ENCODE measurements at regions not wholly inside any gene's neighbourhood (a gene's known extent, or its start where the extent isn't known, plus 50 kb on each side); places are given as distances from the start of the nearest gene placed in this dataset.

DNA sequence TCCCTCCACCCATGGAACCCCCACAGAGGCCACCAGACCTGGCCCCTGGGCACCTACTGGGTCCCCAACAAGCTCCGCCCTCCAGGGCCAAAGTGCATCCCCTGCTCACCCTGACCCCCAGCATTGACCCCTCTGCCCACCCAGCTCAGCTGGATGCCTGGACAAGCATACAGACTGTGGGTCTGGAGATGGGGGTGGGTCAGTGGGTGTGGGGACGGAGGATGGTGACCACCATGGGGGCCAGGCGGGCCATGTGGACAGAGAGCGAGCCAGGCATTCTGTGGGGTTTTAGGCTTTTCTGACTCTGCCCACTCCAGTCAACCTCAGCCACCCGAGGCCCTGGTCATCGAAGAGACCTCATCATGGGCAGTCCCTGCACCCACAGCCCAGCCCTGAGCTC is 183.7 kb downstream of the BRD1 start:
- TF ChIP-seq, protein P1, sequence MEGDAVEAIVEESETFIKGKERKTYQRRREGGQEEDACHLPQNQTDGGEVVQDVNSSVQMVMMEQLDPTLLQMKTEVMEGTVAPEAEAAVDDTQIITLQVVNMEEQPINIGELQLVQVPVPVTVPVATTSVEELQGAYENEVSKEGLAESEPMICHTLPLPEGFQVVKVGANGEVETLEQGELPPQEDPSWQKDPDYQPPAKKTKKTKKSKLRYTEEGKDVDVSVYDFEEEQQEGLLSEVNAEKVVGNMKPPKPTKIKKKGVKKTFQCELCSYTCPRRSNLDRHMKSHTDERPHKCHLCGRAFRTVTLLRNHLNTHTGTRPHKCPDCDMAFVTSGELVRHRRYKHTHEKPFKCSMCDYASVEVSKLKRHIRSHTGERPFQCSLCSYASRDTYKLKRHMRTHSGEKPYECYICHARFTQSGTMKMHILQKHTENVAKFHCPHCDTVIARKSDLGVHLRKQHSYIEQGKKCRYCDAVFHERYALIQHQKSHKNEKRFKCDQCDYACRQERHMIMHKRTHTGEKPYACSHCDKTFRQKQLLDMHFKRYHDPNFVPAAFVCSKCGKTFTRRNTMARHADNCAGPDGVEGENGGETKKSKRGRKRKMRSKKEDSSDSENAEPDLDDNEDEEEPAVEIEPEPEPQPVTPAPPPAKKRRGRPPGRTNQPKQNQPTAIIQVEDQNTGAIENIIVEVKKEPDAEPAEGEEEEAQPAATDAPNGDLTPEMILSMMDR (IDR thresholded peaks at IDR 0.05; ENCODE audit: low read depth, low read length, missing control alignments): no peak
- H3K4me3 ChIP-seq (ENCODE audit: low read depth, low read length): no peak overlapping the region
- in situ Hi-C loops (cut with HindIII; ENCODE audit: low sequenced_read_pairs): no loop called here
- no peak for DNase-seq (ENCODE audit: low read depth)

- in situ Hi-C loops (cut with HindIII; ENCODE audit: low sequenced_read_pairs): no loop called here
- H3K4me3 ChIP-seq (ENCODE audit: low read depth, low read length): no peak overlapping the region
- TF ChIP-seq, protein P1 (IDR thresholded peaks at IDR 0.05; ENCODE audit: low read depth, low read length, missing control alignments): no peak
- DNase-seq (ENCODE audit: low read depth): no peak
Observed at GRCh38 chr22:49643466-49643865, 184.2 kb downstream of the BRD1 start.

DNA sequence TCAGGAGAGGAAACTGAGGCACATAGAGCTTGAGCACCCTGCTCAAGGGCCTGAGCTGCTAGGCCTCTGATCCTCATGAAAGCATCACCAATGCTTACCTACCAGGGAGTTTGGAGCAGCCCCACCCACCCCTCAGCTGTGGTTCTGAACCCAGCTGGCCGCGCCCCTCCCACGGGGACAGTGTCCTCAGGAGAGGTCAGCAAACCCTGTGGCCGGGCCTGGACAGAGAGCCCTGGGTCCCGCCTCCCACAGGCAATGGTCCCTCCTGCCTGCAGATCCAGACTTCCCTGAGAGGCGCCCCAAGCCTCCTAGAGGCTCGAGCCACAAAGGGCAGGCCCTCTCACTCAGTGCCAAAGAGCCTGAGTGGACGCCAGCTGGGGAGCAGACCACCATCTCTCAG is 184.9 kb downstream of the BRD1 start:
- in situ Hi-C loops (cut with HindIII; ENCODE audit: low sequenced_read_pairs): no loop called here
- TF ChIP-seq, protein P1 (IDR thresholded peaks at IDR 0.05; ENCODE audit: low read depth, low read length, missing control alignments): no peak
- no peak overlapping the region for H3K4me3 ChIP-seq (ENCODE audit: low read depth, low read length)
- DNase-seq (ENCODE audit: low read depth): no peak

- no peak overlapping the region for H3K4me3 ChIP-seq (ENCODE audit: low read depth, low read length)
- no peak for DNase-seq (ENCODE audit: low read depth)
- TF ChIP-seq, protein P1 (IDR thresholded peaks at IDR 0.05; ENCODE audit: low read depth, low read length, missing control alignments): no peak
Observed at GRCh38 chr22:49642331-49642730, 185.3 kb downstream of the BRD1 start.

DNA sequence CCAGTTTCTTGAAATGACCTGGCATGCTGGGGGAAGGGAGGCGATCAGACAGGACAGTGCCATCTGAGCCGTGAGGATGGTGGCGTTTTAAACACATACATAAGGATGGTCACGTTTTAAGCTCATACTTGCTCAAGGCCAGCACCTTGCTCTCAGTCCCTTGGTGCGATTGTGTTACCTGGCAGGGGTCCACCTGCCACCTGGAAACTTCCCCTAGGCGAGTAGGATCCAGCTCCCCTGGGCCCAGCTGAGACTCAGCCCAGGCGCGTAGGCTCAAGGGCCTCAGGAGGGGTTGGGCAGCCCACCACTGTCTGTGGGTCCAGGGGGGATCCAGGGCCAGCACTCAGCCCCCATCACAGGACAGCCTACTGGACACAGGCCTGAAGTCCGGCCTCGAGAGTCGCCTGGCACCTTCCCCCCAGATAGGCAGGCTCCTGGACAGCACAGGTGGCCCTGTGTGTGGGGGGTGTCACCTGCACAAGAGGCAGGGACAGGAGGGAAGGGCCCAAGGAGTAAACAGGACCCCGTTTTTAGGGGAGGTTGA is 185.8 kb downstream of the BRD1 start:
- DNase-seq (ENCODE audit: low read depth): no peak
- TF ChIP-seq, protein P1 (IDR thresholded peaks at IDR 0.05; ENCODE audit: low read depth, low read length, missing control alignments): no peak
- H3K4me3 ChIP-seq (ENCODE audit: low read depth, low read length): no peak overlapping the region
- in situ Hi-C loops (cut with HindIII; ENCODE audit: low sequenced_read_pairs): no loop called here

More at GRCh38 chr22:49642331-49642730, 185.3 kb downstream of the BRD1 start:
- in situ Hi-C loops (cut with HindIII; ENCODE audit: low sequenced_read_pairs): no loop called here

DNA sequence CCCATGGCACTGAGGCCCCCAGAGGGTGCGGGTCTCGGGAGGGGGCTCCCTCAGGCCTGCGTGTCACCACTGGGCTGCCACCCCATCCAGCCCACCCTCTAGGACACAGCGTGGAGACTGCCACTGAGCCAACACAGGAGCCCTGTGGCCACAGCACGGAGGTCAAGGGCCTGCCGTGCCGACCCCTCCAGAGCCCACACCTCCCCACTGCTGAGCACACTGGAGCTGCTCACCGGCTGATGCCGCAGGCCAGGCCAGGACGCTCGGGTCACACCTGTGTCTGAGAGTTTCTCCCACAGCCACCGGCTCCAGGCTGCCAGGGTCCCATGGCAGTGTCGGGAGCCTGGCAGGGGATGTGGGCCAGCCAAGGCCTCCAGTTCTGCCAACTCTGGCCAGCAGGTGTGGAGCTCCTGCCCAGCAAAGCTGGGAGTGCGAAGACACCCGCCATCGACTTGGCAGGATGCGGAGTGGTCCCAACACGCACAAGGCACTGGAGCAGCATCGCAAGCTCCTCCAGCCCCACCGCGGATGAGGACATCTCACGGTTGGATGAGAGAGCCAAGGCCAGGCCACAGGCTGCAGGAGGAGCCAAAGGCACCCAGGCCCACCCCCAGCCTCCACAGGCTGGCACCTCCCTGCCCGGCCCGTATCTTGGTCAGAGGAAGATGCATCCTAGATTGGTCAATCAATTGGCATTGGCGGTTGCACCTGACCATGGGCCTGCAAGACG is 187.1 kb downstream of the BRD1 start:
- in situ Hi-C loops (cut with HindIII; ENCODE audit: low sequenced_read_pairs): no loop called here
- TF ChIP-seq, protein P1 (IDR thresholded peaks at IDR 0.05; ENCODE audit: low read depth, low read length, missing control alignments): no peak
- no peak for DNase-seq (ENCODE audit: low read depth)
- H3K4me3 ChIP-seq (ENCODE audit: low read depth, low read length): no peak overlapping the region
